Gastrocnemius medialis (tissue), 4 donors: ENCODE measurements at regions not wholly inside any gene's neighbourhood (a gene's known extent, or its start where the extent isn't known, plus 50 kb on each side); places are given as distances from the start of the nearest gene placed in this dataset.

Experiments
- ATAC-seq, 2 donors: fragments of 150-250 bp; one replicate each; pipeline ENCODE4 v1.9.1; 2016
- DNase-seq, 2 donors: peaks; one replicate each; pipeline ENCODE4 v3.0.0-alpha.2; 2019
- H3K27ac ChIP-seq, 4 donors: fragments of 200-600 bp; sonication (generic); 1 replicate in 1 of 4; 2 replicates in 3 of 4; pipeline ENCODE4 v1.5.1; 2016 to 2018; ENCODE audit warnings: mild to moderate bottlenecking in 2 of 4, moderate library complexity in 1 of 4
- H3K27me3 ChIP-seq, 3 donors: fragments of 200-600 bp; sonication (generic) in 2 of 3; 1 replicate in 1 of 3; 2 replicates in 2 of 3; pipeline versions ENCODE4 v1.5.1 to v1.6.0; 2016 to 2019; ENCODE audit warnings: mild to moderate bottlenecking in 1 of 3, moderate library complexity in 1 of 3
- H3K36me3 ChIP-seq, 2 donors: fragments of 200-600 bp; sonication (generic) in 1 of 2; one replicate each; pipeline ENCODE4 v1.5.1; 2017 to 2018
- H3K4me1 ChIP-seq, 2 donors: fragments of 200-600 bp; sonication (generic) in 1 of 2; one replicate each; pipeline ENCODE4 v1.5.1; 2016 to 2017; ENCODE audit warnings: mild to moderate bottlenecking in 2 of 2
- H3K4me3 ChIP-seq, 4 donors: fragments of 200-600 bp; sonication (generic) in 3 of 4; 1 replicate in 1 of 4; 2 replicates in 3 of 4; pipeline ENCODE4 v1.5.1; 2016 to 2019; ENCODE audit warnings: mild to moderate bottlenecking in 2 of 4
- H3K9me3 ChIP-seq, 3 donors: fragments of 200-600 bp; sonication (generic) in 2 of 3; 1 replicate in 1 of 3; 2 replicates in 2 of 3; pipeline ENCODE4 v1.5.1; 2016 to 2019
- POLR2A ChIP-seq, 2 donors: fragments of 450-650 bp; IDR thresholded peaks; one replicate each; pipeline ENCODE4 v1.6.1; 2017; ENCODE audit warnings: antibody characterized with exemption in 2 of 2, mild to moderate bottlenecking in 2 of 2, moderate library complexity in 2 of 2
- in situ Hi-C, 4 donors: fragments of 200-750 bp; cut with MboI; loops; one replicate each; pipeline versions ENCODE4 v1.15.0 to v1.8.0; 2017; ENCODE audit warnings: low sequenced_read_pairs in 4 of 4
- intact Hi-C: fragments of 100-400 bp; cut with DNase I; formaldehyde crosslinking; loops from one replicate; pipeline ENCODE4 v1.15.1; 2023; ENCODE audit warnings: low total_unique reads
- TF ChIP-seq, protein P1 (sequence below), 5 experiments: fragments of 450-650 bp in 3 of 5; fragments of 200-600 bp in 2 of 5; sonication (generic) in 2 of 5; IDR thresholded peaks in 4 of 5; conservative IDR thresholded peaks in 1 of 5; 1 replicate in 4 of 5; 2 replicates in 1 of 5; pipeline ENCODE4 v1.5.1; 2016 to 2019; ENCODE audit warnings: antibody characterized with exemption in 5 of 5, mild to moderate bottlenecking in 3 of 5, moderate library complexity in 3 of 5

DNA sequence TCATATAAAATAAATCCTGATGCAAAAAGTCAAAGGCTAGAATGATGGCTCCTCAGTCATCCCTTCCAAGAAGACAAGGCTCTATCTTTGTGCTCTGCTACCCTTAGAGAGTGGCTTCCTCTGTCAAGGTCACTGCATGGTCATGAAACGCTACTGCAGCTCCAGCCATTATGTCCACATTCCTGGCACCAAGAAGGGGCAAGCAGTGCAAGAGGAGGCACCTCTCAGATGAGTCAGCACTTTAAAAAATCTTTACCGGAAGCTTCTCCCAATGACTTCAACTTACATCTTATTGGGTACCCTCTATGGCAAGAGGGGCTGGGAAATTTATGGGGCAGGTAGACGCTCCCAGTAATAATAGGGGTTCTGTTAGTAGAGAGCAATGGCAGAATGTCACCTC lies 129.5 kb upstream of the CPEB4 start:
- Histone ChIP-seq H3K27ac (peak overlapping the region; percentile 80 to 95 (median 81)), H3K9me3 (no peaks in the 10 kb centered on the region), H3K4me3 (no peak overlapping the region), H3K27me3 (no peaks in the 10 kb centered on the region), H3K36me3 (no peaks in the 10 kb centered on the region), H3K4me1 (peaks cover 58 to 62% of the 10 kb centered on the region in 2 donors)
- in situ Hi-C loops = loop anchor here (10.0 to 25.0 kb wide), 3 partner anchors 204 to 296 kb away; no protein-coding TSS in a partner anchor
- peak in 1 of 2 donors; percentile 59 for ATAC-seq
- intact Hi-C loops = no loop called here
- DNase-seq = peak in 1 of 2 donors; percentile 73
- TF ChIP-seq, protein P1, sequence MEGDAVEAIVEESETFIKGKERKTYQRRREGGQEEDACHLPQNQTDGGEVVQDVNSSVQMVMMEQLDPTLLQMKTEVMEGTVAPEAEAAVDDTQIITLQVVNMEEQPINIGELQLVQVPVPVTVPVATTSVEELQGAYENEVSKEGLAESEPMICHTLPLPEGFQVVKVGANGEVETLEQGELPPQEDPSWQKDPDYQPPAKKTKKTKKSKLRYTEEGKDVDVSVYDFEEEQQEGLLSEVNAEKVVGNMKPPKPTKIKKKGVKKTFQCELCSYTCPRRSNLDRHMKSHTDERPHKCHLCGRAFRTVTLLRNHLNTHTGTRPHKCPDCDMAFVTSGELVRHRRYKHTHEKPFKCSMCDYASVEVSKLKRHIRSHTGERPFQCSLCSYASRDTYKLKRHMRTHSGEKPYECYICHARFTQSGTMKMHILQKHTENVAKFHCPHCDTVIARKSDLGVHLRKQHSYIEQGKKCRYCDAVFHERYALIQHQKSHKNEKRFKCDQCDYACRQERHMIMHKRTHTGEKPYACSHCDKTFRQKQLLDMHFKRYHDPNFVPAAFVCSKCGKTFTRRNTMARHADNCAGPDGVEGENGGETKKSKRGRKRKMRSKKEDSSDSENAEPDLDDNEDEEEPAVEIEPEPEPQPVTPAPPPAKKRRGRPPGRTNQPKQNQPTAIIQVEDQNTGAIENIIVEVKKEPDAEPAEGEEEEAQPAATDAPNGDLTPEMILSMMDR (IDR thresholded peaks at IDR 0.05 in 4 of 5, conservative IDR thresholded peaks at IDR 0.05 in 1 of 5) = no peak
- no peak for TF ChIP-seq POLR2A (IDR thresholded peaks at IDR 0.05)

DNA sequence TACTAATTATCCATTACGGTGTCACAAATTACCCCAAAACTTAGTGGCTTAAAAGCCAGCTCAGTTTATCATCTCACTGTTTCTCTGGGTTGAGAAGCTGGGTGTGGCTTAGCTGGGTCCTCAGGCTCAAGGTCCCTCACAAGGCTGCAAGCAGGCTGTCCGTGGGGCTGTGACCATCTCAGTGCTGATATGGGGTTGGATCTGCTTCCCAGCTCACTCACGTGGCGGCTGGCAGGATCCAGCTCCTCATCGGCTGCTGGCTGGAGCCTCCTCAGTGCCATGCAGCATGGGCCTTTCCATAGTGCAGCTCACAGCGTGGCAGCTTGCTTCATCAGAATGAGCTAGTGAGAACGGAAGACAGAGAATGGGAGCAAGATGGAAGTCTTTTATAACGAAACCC lies 128.5 kb upstream of the CPEB4 start:
- in situ Hi-C loops = loop anchor here (10.0 to 25.0 kb wide), 3 partner anchors 203 to 297 kb away; no protein-coding TSS in a partner anchor
- peak overlapping the region; percentile 80 to 95 (median 81) for H3K27ac ChIP-seq
- ATAC-seq (no peak), DNase-seq (no peak)
- TF ChIP-seq POLR2A (IDR thresholded peaks at IDR 0.05) = no peak
- TF ChIP-seq, protein P1 (IDR thresholded peaks at IDR 0.05 in 4 of 5, conservative IDR thresholded peaks at IDR 0.05 in 1 of 5) = no peak
- no peaks in the 10 kb centered on the region for H3K9me3 ChIP-seq
- intact Hi-C loops = loop anchor here (5.0 to 10.0 kb wide), 2 partner anchors 302 to 895 kb away; no protein-coding TSS in a partner anchor
- no peaks in the 10 kb centered on the region for H3K36me3 ChIP-seq
- H3K4me1 ChIP-seq = peaks cover 56 to 63% of the 10 kb centered on the region in 2 donors
- H3K4me3 ChIP-seq = no peak overlapping the region
- H3K27me3 ChIP-seq = no peaks in the 10 kb centered on the region

DNA sequence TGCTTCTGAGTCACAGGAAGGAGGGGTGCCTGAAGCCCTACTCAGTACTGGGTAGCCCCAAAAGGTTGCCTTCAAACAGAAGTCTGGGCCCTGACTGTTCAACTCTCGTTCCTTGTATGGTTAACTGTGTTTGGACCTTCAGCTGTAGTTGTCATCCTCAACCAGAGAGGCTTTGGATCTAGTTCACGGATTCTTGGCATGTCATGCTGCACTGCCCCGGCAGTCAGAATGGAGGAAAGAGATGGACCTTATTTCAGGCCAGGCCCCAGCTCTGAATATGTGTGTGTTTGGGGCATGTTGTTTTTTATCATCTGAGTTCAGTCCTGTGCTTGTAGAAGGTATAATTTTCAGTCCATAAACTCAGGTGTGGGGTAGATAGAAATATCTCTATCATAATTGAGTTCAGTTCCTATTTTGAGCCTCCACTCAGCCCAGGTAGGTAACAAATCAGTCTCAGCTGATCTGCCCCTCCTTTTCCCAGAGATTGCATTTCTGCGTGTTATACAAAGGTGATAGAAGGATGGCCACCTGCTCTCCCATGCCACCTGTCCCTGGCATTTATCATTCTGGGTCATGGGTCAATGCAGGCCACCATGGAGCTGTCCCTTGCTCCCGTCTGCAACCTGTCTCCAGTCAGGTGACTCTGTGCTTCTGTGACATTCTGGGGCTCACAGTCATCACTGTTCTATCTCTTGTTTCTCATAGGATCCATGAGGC lies 127.5 kb upstream of the CPEB4 start:
- H3K9me3 ChIP-seq = no peaks in the 10 kb centered on the region
- no peaks in the 10 kb centered on the region for H3K27me3 ChIP-seq
- ATAC-seq (peak; percentile 17 to 36), DNase-seq (peak; percentile 56 to 72)
- H3K27ac ChIP-seq = peak overlapping the region; percentile 80 to 95 (median 81)
- no peak overlapping the region for H3K4me3 ChIP-seq
- intact Hi-C loops = loop anchor here (5.0 to 10.0 kb wide), 2 partner anchors 303 to 896 kb away; no protein-coding TSS in a partner anchor
- TF ChIP-seq, protein P1 (IDR thresholded peaks at IDR 0.05 in 4 of 5, conservative IDR thresholded peaks at IDR 0.05 in 1 of 5) = no peak
- TF ChIP-seq POLR2A (IDR thresholded peaks at IDR 0.05) = no peak
- H3K36me3 ChIP-seq = no peaks in the 10 kb centered on the region
- in situ Hi-C loops = loop anchor here in 3 of 4 donors (10.0 to 25.0 kb wide), 3 partner anchors 202 to 298 kb away; no protein-coding TSS in a partner anchor
- H3K4me1 ChIP-seq = peaks cover 56 to 62% of the 10 kb centered on the region in 2 donors

DNA sequence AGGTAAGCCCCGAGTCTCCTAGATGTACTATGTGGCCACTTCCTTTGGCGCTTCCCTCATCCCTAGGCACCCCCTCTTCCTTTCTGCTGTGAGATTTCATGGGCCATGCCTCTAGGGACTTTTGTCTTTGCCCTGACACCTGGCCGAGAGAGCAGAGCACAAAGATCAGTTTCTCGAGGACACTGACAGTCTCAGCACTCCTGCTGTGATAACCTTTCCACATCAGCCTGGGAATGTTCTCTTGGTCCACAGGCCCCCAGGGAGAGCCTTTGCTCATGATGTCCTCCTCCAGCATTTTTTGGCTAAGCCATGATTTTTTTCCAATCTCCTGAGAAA lies 127.0 kb upstream of the CPEB4 start:
- ATAC-seq = no peak
- intact Hi-C loops = loop anchor here (5.0 to 10.0 kb wide), 2 partner anchors 304 to 896 kb away; no protein-coding TSS in a partner anchor

More for the DNA sequence above, 127.0 kb upstream of the CPEB4 start:
- H3K27ac ChIP-seq = peak overlapping the region; percentile 80 to 95 (median 81)
- H3K36me3 ChIP-seq = no peaks in the 10 kb centered on the region
- no peaks in the 10 kb centered on the region for H3K9me3 ChIP-seq
- H3K27me3 ChIP-seq = no peaks in the 10 kb centered on the region
- TF ChIP-seq, protein P1 (IDR thresholded peaks at IDR 0.05 in 4 of 5, conservative IDR thresholded peaks at IDR 0.05 in 1 of 5) = no peak
- TF ChIP-seq POLR2A (IDR thresholded peaks at IDR 0.05) = no peak
- in situ Hi-C loops = loop anchor here in 3 of 4 donors (10.0 to 25.0 kb wide), 3 partner anchors 201 to 299 kb away; no protein-coding TSS in a partner anchor
- H3K4me1 ChIP-seq = peaks cover 60% of the 10 kb centered on the region in 2 donors
- DNase-seq = no peak
- no peak overlapping the region for H3K4me3 ChIP-seq
